SK-N-SH treated with all-trans-retinoic acid at 6 μM for 48 hours (cell line): ENCODE measurements at regions not wholly inside any gene's neighbourhood (a gene's known extent, or its start where the extent isn't known, plus 50 kb on each side); places are given as distances from the start of the nearest gene placed in this dataset.

Source experiments
- ATAC-seq: fragments of 200-7000 bp; cut with Tn5 transposase; 3 replicates; pipeline ENCODE4 v1.9.1; 2020; ENCODE audit warnings: mild to moderate bottlenecking, moderate library complexity
- BACH2 ChIP-seq: fragments of 250-450 bp; sonication (Bioruptor Pico); IDR thresholded peaks from 2 replicates; pipeline ENCODE4 v1.9.0; 2021; ENCODE audit warnings: mild to moderate bottlenecking, borderline replicate concordance
- CSDC2 ChIP-seq: fragments of 250-450 bp; sonication (Bioruptor Pico); IDR thresholded peaks from 2 replicates; pipeline ENCODE4 v1.5.0; 2020; ENCODE audit warnings: mild to moderate bottlenecking, moderate library complexity
- ESRRG ChIP-seq: fragments of 250-450 bp; sonication (Bioruptor Pico); IDR thresholded peaks from 2 replicates; pipeline ENCODE4 v1.6.1; 2021; ENCODE audit warnings: mild to moderate bottlenecking
- GLIS3 ChIP-seq: fragments of 250-450 bp; sonication (Bioruptor Pico); IDR thresholded peaks from 2 replicates; pipeline ENCODE4 v1.5.0; 2020; ENCODE audit warnings: mild to moderate bottlenecking, moderate library complexity
- ISL1 ChIP-seq: fragments of 250-450 bp; sonication (Bioruptor Pico); IDR thresholded peaks from 2 replicates; pipeline ENCODE4 v2.1.2; 2022; ENCODE audit warnings: mild to moderate bottlenecking, moderate library complexity
- OSR1 ChIP-seq: fragments of 250-450 bp; sonication (Bioruptor Pico); IDR thresholded peaks from 2 replicates; pipeline ENCODE4 v1.8.0; 2022; ENCODE audit warnings: moderate library complexity, mild to moderate bottlenecking, inconsistent platforms
- PPARA ChIP-seq: fragments of 250-450 bp; sonication (Bioruptor Pico); IDR thresholded peaks from 2 replicates; pipeline ENCODE4 v1.5.0; 2020; ENCODE audit warnings: mild to moderate bottlenecking, borderline replicate concordance
- RARB ChIP-seq: fragments of 250-450 bp; sonication (Bioruptor Pico); IDR thresholded peaks from 2 replicates; pipeline ENCODE4 v1.8.0; 2021; ENCODE audit warnings: mild to moderate bottlenecking, moderate library complexity
- TCF4 ChIP-seq: fragments of 250-450 bp; sonication (Bioruptor Pico); IDR thresholded peaks from 2 replicates; pipeline ENCODE4 v1.8.0; 2021; ENCODE audit warnings: mild to moderate bottlenecking, moderate library complexity, borderline replicate concordance
- TOX ChIP-seq: fragments of 250-450 bp; sonication (Bioruptor Pico); IDR thresholded peaks from 2 replicates; pipeline ENCODE4 v1.8.0; 2021; ENCODE audit warnings: mild to moderate bottlenecking, moderate library complexity, borderline replicate concordance
- ZC3H10 ChIP-seq: fragments of 250-450 bp; sonication (Bioruptor Pico); IDR thresholded peaks from 2 replicates; pipeline ENCODE4 v1.5.1; 2021; ENCODE audit warnings: mild to moderate bottlenecking, moderate library complexity
- ZFP3 ChIP-seq: fragments of 250-450 bp; sonication (Bioruptor Pico); IDR thresholded peaks from 2 replicates; pipeline ENCODE4 v1.5.0; 2020; ENCODE audit warnings: mild to moderate bottlenecking, moderate library complexity
- ZFP30 ChIP-seq: fragments of 450-650 bp; formaldehyde crosslinking; IDR thresholded peaks from 2 replicates; pipeline ENCODE4 v1.5.0; 2022; ENCODE audit warnings: mild to moderate bottlenecking, moderate library complexity
- ZNF565 ChIP-seq: fragments of 450-650 bp; formaldehyde crosslinking; conservative IDR thresholded peaks from 2 replicates; pipeline ENCODE4 v1.5.0; 2020; ENCODE audit warnings: low read depth, mild to moderate bottlenecking, moderate library complexity
- ZNF8 ChIP-seq: fragments of 450-650 bp; formaldehyde crosslinking; IDR thresholded peaks from 2 replicates; pipeline ENCODE4 v1.5.0; 2020; ENCODE audit warnings: mild to moderate bottlenecking, moderate library complexity
- TF ChIP-seq, protein P1 (sequence below): fragments of 250-450 bp; sonication (Bioruptor Pico); IDR thresholded peaks from 2 replicates; pipeline ENCODE4 v1.8.0; 2020; ENCODE audit warnings: mild to moderate bottlenecking, moderate library complexity, borderline replicate concordance
- TF ChIP-seq, protein P2 (sequence below): fragments of 250-450 bp; sonication (Bioruptor Pico); IDR thresholded peaks from 2 replicates; pipeline ENCODE4 v1.5.1; 2021; ENCODE audit warnings: mild to moderate bottlenecking, moderate library complexity
- TF ChIP-seq, protein P3 (sequence below): fragments of 250-450 bp; sonication (Bioruptor Pico); IDR thresholded peaks from 2 replicates; pipeline ENCODE4 v1.5.1; 2020; ENCODE audit warnings: low read depth, mild to moderate bottlenecking, moderate library complexity
- TF ChIP-seq, protein P4 (sequence below): fragments of 250-450 bp; sonication (Bioruptor Pico); IDR thresholded peaks from 2 replicates; pipeline ENCODE4 v1.5.0; 2020; ENCODE audit warnings: mild to moderate bottlenecking, moderate library complexity
- TF ChIP-seq, protein P5 (sequence below): fragments of 250-450 bp; sonication (Bioruptor Pico); IDR thresholded peaks from 2 replicates; pipeline ENCODE4 v1.8.0; 2021; ENCODE audit warnings: low read depth, mild to moderate bottlenecking, moderate library complexity, borderline replicate concordance

DNA sequence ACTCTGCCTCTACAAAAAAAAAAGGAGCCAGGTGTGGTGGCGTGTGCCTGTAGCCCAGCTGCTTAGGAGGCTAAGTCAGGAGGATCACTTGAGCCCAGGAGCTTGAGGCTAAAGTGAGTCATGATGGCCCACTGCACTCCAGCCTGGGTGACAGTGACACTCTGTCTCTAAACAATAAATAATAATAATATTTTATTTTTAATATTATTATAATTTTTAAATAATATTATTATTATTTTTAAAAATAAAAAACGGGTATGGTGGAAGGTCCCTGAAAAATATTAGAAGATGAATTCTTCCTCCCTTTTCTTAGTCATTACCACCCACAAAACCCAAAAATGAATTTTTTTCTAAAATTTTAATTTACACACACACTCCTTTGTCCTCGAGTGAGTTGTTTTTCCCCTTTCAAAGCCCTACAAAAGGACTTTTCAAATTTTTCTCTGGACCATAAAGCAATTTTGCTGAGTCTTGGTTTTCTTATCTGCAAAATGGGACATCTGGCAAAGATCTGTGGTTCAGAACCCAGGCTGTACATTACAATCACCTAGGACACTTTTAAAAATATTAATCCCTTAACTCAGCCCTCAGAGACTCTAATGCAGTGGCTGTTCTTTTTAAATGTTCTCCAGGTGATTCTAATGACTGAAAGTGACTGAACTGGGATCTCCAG lies 174.0 kb upstream of the NEBL start:
- ATAC-seq, result no peak

DNA sequence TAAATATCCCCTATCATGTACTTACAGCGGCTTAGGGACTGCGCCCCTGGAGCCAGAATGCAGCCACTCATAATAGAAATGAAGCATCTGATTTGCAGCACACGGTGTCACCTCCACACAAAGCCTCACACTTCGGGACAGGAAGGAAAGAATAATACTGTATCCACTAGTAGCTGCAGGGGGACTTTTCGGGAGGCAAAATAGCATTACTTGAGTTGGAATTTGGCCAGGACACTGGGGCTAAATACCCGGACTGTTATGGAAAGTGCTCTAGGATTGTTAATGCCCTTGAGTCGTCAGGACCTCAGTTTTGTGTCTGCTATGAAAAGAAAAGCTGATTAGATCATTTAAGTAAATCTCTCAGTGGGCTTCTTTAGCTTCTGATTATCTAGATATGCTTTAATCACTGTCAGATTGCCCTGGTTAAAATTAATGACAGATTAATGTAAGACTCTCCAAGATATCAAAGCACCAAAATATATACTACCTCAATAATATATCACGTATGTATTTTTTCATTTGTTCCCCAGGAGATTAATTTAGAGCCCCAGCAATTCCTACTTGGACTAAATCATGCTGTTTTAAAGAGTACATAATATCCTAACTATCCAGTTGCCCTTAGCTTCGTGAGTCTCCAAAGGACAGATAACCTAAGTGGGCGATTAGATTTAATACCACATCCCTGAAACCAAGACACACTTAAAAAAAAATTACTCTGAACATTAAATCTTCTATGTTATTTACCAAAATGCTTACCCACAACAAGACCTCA lies 173.0 kb upstream of the NEBL start:
- no peak for ATAC-seq
- TF ChIP-seq PPARA (CRISPR knock-in tag) (no peak), TOX (CRISPR knock-in tag) (no peak), ZC3H10 (CRISPR knock-in tag) (no peak), ZFP30 (CRISPR knock-in tag) (no peak), RARB (CRISPR knock-in tag) (no peak), GLIS3 (CRISPR knock-in tag) (no peak), OSR1 (CRISPR knock-in tag) (no peak), BACH2 (CRISPR knock-in tag) (no peak), ZNF8 (0 out of 2 replicates have a peak, but pooled peaks have one; percentile 5), ZNF565 (CRISPR knock-in tag) (no peak), TCF4 (peak; percentile 52; the same call in 1 of the 2 replicates)
- TF ChIP-seq, protein P1, sequence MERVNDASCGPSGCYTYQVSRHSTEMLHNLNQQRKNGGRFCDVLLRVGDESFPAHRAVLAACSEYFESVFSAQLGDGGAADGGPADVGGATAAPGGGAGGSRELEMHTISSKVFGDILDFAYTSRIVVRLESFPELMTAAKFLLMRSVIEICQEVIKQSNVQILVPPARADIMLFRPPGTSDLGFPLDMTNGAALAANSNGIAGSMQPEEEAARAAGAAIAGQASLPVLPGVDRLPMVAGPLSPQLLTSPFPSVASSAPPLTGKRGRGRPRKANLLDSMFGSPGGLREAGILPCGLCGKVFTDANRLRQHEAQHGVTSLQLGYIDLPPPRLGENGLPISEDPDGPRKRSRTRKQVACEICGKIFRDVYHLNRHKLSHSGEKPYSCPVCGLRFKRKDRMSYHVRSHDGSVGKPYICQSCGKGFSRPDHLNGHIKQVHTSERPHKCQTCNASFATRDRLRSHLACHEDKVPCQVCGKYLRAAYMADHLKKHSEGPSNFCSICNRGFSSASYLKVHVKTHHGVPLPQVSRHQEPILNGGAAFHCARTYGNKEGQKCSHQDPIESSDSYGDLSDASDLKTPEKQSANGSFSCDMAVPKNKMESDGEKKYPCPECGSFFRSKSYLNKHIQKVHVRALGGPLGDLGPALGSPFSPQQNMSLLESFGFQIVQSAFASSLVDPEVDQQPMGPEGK, result no peak
- TF ChIP-seq, protein P2, sequence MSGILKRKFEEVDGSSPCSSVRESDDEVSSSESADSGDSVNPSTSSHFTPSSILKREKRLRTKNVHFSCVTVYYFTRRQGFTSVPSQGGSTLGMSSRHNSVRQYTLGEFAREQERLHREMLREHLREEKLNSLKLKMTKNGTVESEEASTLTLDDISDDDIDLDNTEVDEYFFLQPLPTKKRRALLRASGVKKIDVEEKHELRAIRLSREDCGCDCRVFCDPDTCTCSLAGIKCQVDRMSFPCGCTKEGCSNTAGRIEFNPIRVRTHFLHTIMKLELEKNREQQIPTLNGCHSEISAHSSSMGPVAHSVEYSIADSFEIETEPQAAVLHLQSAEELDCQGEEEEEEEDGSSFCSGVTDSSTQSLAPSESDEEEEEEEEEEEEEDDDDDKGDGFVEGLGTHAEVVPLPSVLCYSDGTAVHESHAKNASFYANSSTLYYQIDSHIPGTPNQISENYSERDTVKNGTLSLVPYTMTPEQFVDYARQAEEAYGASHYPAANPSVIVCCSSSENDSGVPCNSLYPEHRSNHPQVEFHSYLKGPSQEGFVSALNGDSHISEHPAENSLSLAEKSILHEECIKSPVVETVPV, result no peak
- TF ChIP-seq, protein P3, sequence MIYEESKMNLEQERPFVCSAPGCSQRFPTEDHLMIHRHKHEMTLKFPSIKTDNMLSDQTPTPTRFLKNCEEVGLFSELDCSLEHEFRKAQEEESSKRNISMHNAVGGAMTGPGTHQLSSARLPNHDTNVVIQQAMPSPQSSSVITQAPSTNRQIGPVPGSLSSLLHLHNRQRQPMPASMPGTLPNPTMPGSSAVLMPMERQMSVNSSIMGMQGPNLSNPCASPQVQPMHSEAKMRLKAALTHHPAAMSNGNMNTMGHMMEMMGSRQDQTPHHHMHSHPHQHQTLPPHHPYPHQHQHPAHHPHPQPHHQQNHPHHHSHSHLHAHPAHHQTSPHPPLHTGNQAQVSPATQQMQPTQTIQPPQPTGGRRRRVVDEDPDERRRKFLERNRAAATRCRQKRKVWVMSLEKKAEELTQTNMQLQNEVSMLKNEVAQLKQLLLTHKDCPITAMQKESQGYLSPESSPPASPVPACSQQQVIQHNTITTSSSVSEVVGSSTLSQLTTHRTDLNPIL, result no peak
- TF ChIP-seq, protein P4, sequence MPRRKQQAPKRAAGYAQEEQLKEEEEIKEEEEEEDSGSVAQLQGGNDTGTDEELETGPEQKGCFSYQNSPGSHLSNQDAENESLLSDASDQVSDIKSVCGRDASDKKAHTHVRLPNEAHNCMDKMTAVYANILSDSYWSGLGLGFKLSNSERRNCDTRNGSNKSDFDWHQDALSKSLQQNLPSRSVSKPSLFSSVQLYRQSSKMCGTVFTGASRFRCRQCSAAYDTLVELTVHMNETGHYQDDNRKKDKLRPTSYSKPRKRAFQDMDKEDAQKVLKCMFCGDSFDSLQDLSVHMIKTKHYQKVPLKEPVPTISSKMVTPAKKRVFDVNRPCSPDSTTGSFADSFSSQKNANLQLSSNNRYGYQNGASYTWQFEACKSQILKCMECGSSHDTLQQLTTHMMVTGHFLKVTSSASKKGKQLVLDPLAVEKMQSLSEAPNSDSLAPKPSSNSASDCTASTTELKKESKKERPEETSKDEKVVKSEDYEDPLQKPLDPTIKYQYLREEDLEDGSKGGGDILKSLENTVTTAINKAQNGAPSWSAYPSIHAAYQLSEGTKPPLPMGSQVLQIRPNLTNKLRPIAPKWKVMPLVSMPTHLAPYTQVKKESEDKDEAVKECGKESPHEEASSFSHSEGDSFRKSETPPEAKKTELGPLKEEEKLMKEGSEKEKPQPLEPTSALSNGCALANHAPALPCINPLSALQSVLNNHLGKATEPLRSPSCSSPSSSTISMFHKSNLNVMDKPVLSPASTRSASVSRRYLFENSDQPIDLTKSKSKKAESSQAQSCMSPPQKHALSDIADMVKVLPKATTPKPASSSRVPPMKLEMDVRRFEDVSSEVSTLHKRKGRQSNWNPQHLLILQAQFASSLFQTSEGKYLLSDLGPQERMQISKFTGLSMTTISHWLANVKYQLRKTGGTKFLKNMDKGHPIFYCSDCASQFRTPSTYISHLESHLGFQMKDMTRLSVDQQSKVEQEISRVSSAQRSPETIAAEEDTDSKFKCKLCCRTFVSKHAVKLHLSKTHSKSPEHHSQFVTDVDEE (CRISPR knock-in tag), result 0 out of 2 replicates have a peak, but pooled peaks have one; percentile 46
- TF ChIP-seq, protein P5, sequence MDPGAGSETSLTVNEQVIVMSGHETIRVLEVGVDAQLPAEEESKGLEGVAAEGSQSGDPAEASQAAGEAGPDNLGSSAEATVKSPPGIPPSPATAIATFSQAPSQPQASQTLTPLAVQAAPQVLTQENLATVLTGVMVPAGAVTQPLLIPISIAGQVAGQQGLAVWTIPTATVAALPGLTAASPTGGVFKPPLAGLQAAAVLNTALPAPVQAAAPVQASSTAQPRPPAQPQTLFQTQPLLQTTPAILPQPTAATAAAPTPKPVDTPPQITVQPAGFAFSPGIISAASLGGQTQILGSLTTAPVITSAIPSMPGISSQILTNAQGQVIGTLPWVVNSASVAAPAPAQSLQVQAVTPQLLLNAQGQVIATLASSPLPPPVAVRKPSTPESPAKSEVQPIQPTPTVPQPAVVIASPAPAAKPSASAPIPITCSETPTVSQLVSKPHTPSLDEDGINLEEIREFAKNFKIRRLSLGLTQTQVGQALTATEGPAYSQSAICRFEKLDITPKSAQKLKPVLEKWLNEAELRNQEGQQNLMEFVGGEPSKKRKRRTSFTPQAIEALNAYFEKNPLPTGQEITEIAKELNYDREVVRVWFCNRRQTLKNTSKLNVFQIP (CRISPR knock-in tag), result no peak

More for the DNA sequence above, 174.0 kb upstream of the NEBL start:
- TF ChIP-seq, protein P5 (CRISPR knock-in tag), result no peak
- TF ChIP-seq BACH2 (CRISPR knock-in tag), result no peak
- no peak for TF ChIP-seq ZC3H10 (CRISPR knock-in tag)
- TF ChIP-seq RARB (CRISPR knock-in tag), result no peak
- TF ChIP-seq, protein P1, result no peak
- TF ChIP-seq, protein P2, result no peak
- no peak for TF ChIP-seq ESRRG
- TF ChIP-seq GLIS3 (CRISPR knock-in tag), result no peak
- TF ChIP-seq TOX (CRISPR knock-in tag), result no peak
- no peak for TF ChIP-seq ZFP3
- no peak for TF ChIP-seq CSDC2 (CRISPR knock-in tag)
- no peak for TF ChIP-seq OSR1 (CRISPR knock-in tag)
- TF ChIP-seq ISL1, result no peak
- no peak for TF ChIP-seq ZNF8
- TF ChIP-seq, all 23 proteins: peak for 0
